ENCODE measurements at regions not wholly inside any gene's neighbourhood (a gene's known extent, or its start where the extent isn't known, plus 50 kb on each side); places are given as distances from the start of the nearest gene placed in this dataset.

DNA sequence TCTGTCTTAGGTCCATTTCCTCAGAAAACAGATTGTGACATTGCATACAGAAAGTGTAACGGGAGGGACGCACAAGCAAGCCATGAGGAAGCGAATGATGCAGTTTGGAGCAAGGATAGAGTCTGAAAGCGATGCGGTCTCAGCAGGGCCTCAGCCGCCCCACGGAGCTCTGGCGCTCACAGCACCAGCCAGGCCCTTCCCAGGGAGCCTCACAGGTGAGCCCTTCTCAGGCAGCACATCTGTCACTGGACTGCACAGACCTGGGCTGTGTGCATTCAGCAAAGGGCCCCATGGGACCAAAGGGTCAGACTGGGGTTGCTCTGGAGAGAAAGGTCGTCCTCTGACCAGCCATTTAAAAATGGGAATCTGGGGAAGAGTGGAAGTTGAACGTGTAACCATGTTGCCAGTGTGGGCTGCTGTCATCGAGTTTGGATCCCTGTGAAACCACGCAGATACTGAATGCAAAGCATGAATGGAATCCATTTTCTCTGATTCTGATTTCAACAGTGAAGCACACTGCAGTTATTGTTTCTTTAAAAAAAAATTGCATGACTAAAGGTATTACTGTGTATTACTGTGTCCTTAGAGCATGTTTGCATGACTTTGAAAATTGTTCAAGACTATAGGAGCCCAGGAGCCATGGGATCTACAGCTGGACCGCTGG, 350.0 kb upstream of the AKR1E2 start:
- DNase-seq = peak; percentile 30

DNA sequence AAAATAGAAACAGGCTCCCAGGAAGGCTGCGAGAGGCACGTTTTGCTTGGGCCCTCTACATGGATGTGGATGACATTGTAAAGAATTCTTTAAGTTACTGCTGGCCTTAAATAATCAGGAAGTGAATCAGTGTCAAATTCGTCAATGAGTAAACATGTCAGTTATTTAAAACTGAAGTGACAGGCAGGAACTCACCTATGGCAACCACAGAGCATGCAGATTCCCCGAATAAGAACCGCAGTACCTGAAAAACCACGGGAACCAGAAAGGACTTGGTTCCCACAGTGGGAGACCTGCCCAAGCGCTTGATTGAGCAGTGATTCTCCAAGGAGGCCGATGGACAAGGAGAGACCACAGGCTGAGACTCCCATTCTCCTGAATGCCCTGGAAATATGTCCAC, 351.2 kb upstream of the AKR1E2 start:
- DNase-seq = no peak

DNA sequence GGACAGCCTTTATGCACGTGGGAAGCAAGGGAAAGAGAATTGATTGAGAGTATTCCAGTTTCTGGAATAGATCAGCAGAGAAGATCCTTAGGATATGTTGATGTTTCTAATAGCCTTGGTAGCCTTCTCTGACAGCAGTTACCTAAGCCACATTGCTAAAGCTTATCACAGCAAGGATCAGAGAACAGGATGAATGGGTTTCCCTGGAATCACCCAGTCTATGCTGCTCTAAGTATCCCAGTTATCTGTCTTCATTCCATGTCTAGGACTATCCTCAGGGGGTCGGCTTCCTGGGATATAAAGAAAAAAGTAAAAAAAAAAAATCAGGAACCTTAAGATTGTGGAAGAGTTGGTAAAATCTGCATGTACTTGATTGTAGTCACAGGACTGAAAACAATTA, 352.0 kb upstream of the AKR1E2 start:
- DNase-seq = peak; percentile 22

DNA sequence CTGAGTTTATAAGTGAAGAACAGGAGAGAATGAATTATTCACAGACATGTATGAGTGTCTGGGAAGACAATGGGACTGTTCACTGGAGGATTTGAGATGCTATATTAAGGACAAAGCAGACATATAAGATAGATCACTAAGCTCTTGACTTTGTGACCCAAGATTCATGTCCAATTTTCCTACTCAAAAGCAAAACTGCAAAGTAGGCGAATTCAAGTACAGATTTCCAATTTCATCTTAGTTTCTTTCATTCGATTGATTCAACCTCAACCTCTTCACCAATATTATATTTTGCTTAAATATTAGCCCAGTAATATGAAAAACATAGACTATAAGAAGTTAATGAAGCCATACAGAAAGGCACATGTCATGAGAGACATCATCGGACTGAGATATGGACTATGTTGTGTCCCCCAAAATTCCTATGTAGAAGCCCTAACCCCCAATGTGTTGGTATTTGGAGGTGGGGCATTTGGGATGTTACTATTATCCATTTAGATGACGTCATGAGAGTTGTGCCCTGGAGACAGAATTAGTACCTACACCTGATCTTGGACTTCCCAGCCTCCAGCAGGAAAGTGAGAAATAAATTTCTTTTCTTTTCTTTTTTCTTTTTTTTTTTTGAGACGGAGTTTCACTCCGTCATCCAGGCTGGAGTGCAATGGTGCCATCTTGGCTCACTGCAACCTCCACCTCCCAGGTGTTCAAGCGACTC, 353.7 kb upstream of the AKR1E2 start:
- no peak for DNase-seq

DNA sequence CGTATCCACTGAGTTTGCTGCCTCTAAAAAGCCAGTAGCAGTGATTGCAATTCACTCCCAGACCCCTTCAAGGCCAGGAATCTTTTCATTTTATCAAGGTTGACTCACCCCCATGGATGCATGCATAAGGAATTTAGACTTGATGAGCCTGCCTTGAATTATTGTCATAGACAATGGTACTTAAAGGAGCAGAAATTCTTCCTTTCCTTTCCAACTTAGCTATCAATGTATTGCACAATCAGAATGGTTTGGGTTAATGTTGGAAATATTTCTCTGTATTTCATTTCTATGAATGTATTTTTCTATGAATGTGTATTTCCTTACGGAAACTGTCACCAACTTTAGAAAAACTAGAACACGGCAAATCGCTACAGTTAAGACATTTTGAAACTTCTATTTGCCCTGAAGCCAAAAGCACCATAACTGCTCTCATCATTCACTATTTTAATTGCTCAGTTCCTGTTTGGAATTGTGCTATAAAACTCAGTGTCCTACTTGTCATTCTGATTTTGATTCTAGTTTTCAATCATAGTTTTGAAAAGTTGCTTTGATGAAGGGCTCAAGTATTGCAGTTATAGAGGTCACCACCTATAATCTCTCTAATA, 355.7 kb upstream of the AKR1E2 start:
- peak; percentile 96 for DNase-seq

DNA sequence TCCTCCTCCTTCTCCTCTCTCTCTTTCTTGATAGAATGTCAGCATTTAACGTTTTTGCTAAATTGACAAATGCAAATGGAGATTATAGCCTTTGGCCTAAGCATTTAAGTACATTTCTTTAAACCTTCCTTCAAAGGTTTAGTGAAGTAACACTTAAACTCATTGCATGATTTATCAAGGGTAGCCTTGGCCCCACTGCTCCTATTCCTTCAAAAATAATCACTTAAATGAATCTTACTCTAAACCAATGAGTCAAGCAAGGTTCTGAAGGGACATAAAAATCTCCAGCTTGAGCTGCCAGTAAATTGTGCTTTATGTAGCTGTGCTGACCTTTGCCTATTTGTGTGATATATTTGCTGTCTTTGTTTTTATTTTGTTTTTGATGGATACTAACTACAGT, 358.5 kb upstream of the AKR1E2 start:
- DNase-seq = no peak

DNA sequence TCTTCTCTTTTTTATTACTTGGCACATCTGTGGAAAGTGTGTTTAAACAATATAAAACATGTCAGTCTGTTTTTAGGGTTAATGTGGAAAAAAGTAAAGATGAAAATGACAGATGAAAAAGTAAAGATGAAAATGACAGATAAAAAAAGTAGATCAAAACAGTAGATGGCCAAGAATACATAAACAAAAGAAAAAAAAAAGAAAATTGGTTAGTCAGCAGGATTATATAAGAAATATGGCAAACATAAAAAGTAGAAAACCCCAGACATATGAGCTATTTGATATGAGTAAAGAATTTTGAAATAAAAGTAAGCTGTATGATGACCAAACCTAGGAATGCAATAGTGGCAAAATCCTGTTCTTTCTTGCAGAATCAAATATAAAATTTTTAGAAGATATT, 365.7 kb upstream of the AKR1E2 start:
- DNase-seq = no peak

DNA sequence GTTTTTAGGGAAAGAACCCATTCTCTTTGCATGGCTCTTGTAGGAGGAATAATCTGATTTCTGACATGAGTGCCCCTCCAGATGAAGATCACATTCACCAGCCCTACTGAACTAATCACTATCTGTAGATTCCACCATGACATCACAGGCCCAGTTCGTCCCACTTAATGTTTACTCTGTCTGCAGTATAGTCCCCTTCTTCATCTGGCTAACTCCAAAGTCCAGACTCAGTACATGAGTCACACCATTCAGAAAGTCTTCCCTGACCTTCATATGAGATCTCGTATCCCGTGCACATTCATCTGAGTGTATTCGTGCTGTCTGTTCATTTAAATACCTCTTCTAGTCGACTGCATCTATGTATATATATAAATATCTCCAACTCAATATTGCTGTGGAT, 366.5 kb upstream of the AKR1E2 start:
- no peak for DNase-seq

DNA sequence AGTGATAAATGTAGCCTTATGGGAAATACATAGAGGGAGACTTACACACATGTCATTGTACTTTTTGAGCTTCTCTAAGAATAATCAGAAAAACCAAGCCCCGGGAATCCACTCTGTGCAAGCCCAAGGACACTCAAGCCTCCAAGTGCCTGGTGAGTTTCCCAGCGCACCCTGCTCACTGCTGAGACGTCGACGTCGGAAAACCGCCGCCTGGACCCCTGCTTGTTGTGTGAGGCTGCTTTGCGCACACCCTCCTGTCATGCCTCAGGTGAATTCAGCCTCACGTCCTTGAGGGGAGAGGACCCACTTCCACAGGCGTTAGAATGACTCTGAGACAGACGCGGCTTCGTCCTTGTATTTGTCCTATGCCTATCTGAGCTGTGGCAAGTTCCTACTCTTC, 368.4 kb upstream of the AKR1E2 start:
- no peak for DNase-seq

DNA sequence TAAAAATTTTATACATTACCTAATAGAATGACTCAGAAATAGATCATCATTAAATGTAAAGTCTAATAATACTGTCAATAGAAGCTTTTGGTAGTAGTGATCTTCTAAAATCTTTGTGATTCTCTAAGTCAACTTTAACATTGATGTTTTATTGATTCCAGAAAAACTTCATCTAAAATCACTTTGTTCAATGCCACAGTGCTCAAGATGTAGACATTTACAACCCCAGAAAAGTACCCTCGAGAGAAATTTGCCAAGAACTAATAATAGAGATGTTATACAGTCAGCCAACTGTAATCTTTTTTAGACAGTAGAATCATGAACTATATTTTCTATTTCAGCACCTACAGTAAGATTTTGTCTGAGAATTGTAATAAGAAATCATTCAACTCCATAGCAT, 369.2 kb upstream of the AKR1E2 start:
- DNase-seq = no peak

DNA sequence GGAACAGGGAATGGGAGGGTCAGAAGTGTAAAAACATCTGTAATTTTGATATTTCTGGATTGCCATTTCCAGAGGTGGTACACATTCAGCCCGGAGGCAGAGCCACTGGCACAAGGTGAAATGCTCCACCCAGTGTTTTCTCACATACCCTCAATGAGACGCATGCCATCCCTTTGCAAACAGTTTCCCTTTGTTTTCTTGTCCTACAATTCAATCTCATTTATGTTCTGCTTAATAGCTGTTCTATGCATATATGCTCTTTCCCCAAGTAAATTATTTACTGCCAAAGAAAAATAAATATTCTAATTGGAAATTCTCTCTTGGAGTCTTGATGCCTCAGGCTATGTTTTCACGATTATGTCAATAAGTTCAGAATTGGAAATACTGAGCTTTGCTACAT, 369.7 kb upstream of the AKR1E2 start:
- DNase-seq = no peak

DNA sequence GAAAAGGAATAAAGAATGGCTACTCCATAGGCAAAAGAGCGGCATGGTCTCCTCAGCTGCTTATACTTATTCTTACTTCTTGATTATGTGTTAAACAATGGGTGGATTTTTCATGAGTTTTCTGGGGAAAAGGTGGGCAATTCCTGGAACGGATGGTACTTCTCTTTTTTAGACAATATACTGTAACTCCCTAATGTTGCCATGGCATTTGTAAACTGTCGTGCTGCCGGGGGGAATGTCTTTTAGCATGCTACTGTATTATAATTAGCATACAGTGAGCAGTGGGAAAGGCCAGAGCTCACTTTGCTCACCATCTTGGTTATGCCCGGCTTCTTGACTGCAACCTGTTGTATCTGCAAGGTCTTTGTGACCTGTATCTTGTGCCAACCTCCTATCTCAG, 372.1 kb upstream of the AKR1E2 start:
- DNase-seq = no peak

DNA sequence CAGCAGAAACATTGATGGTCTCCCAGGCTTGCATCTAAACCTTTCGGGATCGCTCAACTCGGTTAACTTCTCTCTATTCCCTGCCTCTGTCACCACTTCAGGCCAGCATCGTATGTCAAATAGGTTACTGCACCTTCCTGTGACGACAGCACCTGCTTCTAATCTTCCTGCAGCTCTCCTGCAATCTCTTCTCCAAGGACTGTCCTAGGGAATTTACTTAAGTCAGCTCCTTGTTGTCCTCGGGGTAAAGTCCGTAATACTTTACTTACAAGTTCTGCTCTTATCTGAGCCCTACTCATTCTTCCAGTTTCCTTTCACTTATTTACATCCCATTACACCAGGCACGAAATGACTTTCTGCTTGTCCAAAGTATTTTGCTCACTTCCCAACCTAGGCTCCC, 372.7 kb upstream of the AKR1E2 start:
- no peak for DNase-seq

DNA sequence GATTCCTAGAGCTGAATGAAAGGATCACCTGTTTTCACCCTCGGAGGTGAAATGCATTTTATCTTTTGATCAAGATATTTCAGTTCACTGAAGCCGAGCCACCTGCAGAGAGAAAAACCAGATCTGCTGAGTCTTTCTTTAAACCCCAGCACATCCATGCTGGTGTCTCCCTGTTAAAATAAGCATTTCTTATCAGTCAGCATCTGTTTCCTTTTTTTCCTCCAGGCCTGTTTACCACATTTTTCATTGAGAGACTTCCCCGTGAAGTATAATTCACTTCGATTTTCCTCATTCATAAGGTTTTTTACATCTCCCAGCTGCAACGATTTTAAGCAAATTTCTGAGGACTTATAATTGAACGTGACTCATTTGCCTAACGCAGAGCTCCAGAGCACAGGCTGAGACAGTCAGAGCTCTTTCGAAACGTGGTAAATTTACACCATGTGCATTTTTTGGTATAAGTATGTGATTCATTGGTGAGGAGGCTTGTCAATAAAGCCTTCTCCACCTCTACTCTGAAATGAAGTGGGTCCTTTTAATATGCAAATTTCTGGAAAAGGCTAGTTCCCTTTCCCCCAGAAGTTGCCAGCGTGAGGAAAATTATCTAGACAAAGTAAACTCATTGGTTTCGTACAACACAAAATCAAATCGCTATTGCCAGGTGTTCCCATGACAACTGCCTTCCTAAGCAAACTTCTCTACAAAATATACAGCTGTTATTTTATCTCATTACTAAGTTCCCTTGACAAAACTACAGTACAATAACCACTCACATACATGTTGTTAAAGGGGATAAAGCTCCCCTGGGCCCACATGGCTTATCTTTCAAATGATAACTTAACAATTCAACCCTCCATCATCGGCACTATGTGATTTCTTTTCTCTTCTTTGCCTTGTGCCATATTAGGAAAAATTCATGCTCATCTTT, 374.8 kb upstream of the AKR1E2 start:
- DNase-seq = peak; percentile 95

DNA sequence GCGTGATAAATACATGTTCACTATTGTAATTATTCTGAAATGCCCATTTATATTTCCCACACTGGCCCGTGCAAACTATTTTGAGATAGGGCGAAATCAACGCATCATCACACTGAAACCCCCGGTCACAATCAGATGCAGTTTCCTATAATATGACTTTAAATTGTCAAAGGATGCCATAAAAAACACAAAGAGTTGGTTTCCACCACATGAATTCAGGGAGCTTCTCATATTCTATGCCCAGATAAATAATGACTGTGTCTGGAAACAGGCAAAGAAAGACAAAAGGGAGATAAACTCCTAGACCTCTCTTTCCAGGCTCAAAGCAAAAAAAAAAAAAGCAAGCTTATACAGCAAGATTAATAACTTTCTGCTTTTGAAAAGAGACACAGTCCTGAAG, 375.8 kb upstream of the AKR1E2 start:
- no peak for DNase-seq

DNA sequence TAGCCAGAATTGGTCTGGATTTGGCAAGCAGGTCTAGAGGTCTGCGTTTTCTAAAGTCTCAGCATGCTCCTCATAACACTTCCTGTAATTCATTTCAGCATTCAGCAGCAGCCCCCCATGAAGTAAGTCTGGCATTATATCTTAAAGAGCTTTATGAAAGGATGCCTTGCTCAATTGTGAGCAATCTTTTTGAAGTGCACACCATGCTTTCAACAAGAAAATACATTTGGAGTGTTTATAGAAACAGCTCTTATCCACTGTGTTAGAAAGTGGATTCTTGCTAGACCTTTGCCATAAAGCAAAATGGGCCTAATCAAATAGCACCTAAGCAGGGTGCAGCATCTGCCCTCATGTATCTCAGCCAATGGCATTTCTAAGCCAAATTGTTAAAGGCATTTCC, 378.0 kb upstream of the AKR1E2 start:
- DNase-seq = peak; percentile 19

DNA sequence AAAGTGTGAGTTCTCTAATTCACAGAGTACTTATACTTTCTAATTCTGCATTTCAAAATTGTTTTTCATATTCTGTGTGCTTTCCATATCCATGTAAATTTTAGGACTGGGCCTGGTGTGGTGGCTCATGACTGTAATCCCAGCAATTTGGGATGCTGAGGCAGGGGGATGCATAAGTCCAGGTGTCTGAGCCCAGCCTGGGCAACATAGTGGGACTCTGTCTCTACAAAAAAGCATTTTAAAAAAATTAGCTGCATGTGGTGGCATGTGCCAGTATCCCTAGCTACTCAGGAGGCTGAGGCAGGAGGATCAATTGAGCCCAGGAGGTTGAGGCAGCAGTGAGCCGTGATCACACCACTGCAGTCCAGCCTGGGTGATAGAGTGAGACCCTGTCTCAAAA, 382.6 kb upstream of the AKR1E2 start:
- DNase-seq = no peak

DNA sequence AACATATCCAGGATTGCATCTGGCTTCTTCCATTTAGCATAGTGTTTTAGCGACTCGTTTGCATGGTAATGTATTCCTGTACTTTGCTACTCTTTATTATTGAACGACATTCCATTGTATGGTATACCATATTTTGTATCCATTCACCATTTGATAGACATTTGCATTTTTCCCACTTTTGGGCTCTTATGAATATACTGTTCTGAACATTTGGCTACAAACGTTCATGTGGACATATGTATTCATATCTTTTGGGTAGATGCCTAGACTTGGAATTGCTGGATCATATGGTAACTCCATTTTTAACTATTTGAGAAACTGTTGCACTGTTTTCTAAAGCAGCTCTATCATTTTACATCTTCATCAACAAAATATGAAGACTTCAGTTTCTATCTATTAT, 383.7 kb upstream of the AKR1E2 start:
- no peak for DNase-seq

DNA sequence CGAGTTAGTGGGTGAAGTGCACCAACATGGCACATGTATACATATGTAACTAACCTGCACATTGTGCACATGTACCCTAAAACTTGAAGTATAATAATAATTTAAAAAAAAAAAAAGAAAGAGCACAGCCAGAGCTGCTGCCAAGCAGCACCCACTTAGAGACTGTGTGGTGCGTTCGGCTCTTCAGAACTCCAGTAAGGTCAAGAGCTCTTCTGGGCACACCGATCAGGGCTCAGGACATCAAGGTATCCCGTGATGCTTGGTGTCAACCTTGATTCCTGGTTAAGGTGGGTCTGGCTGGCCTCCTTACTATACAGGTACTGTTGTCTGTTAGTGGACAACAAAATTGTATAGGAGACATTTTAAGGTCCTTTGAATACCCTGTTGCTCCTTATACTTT, 385.7 kb upstream of the AKR1E2 start:
- no peak for DNase-seq

DNA sequence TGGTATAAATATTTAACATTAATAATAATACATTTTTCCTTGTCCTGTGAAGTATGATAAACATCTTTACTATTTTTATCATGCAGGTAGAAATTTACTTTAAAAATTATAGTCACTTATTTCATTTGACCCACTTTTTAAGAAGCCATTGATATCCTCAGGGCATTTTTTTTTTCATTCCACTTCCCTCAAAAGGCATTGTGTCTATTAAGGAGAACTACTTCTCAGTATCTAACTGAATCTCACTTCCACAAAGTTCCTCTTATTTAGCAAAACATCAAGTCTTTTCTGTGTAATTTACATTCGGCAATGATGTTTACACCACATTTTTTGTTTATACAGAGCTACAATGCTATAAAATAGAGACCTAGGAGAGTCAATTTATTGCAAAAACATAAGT, 388.2 kb upstream of the AKR1E2 start:
- no peak for DNase-seq

DNA sequence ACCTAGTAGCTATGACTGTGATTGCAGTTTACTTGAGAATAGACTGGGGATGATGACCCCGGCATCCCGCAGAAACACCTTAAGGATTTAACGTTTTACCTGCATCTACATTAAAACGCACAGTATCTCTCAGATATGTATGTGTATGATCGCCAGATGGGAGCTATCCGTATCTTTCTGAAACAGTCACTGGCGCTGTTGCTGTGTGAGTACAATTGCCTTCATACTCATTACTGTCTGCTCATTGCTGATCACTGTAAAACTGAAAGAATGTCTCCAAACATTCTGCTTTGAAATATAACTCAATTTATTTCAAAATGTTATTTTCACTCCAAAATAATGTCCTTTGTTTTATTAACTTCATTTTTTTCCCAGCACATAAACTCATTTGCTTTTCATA, 388.9 kb upstream of the AKR1E2 start:
- DNase-seq = no peak

DNA sequence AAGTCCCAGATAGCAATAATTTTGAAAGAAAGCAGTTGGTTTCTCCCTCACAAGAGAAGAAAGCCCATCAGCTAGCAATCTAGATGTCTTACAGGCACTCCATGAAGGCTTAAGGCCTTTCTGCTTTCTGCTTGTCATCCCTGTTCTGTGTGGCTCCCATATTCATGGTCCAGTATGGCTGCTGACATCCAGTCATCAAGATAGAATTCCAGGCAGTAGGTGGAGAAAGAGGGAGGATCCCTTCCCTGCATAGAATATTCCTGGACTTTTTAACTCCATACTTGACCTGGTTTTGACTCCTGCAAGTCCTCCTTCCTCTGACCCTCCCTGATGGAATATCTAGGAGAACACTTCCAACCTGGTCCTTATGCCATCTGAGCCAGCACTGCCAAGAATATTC, 389.9 kb upstream of the AKR1E2 start:
- no peak for DNase-seq

DNA sequence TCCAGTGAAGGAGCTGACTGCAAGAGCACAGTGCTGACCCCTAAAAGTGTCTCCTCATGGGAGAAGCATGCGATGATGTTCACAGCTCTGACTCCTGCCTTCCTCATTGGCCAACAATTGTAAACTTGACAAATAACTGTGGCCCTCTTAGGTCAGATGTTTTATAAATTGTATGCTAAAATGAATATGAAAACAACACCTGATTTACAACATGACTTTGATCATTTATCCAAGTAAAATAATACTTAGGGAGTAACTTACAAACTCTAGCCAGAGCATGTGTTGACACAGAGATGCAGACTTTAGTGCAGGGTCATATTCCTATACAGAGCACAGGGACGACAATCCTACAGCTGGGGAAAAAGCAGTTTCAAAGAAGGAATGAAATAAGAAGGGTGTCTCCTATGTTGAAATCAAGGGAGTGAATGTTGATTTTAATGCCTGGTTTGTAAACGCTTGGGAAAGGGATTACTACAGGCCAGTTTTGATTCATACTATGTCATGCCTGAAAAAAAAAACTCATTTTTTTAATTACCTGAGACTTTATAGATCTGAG, 391.4 kb upstream of the AKR1E2 start:
- DNase-seq = no peak

Measured in fibroblast of skin of right quadriceps (primary cell).